ENCODE measurements at regions not wholly inside any gene's neighbourhood (a gene's known extent, or its start where the extent isn't known, plus 50 kb on each side); places are given as distances from the start of the nearest gene placed in this dataset.

- ChIA-PET POLR2A (no interaction called here), CTCF (no interaction called here)
- no peak for TF ChIP-seq KDM1A (IDR thresholded peaks at IDR 0.05; ENCODE audit: low read depth)
- no peak for TF ChIP-seq POLR2AphosphoS2 (conservative IDR thresholded peaks at IDR 0.05; ENCODE audit: low read length)
- no peak for TF ChIP-seq REST (IDR thresholded peaks at IDR 0.05)
- no peak for TF ChIP-seq CBX2 (IDR thresholded peaks at IDR 0.05; ENCODE audit: borderline replicate concordance, low read depth)
- no peak for TF ChIP-seq RCOR1 (IDR thresholded peaks at IDR 0.05; ENCODE audit: low read depth, low read length)
- no peak for TF ChIP-seq MAZ (IDR thresholded peaks at IDR 0.05; ENCODE audit: borderline replicate concordance, low read depth, low read length)
- no peak for FAIRE-seq
- H3K4me1 ChIP-seq = no peaks in the 10 kb centered on the region
- ATAC-seq = no peak
- H3K4me3 ChIP-seq = no peak overlapping the region
- 0% methylated on average over 5 of the region's 5 CpGs for WGBS (ENCODE audit: missing lambda C conversion rate)
- no peaks in the 10 kb centered on the region for H3K9me3 ChIP-seq
- no peak for DNase-seq (ENCODE audit: low read depth in 1 of 2, low spot score in 1 of 2)
- H3K27ac ChIP-seq = no peak overlapping the region
- H3K4me2 ChIP-seq = no peak overlapping the region
Observed at GRCh38 chr14:40003773-40004172, 571.5 kb upstream of the FBXO33 start.

- FAIRE-seq (no peak), DNase-seq (ENCODE audit: low read depth in 1 of 2, low spot score in 1 of 2) (no peak), ATAC-seq (no peak)
- CTCF ChIA-PET = no interaction called here
- H3K27ac ChIP-seq = no peak overlapping the region
- no peak overlapping the region for H3K4me2 ChIP-seq
- H3K4me3 ChIP-seq = no peak overlapping the region
- WGBS (ENCODE audit: missing lambda C conversion rate) = 10% methylated on average over 6 of the region's 6 CpGs
- POLR2A ChIA-PET = interaction anchor here (0.6 kb wide), 1 partner anchor 541 kb away, joined by 7 read pairs; no protein-coding TSS in a partner anchor
- no peaks in the 10 kb centered on the region for H3K4me1 ChIP-seq
- no peaks in the 10 kb centered on the region for H3K9me3 ChIP-seq
- no peak for TF ChIP-seq PHF8 (IDR thresholded peaks at IDR 0.05; ENCODE audit: borderline replicate concordance, low read depth)
- TF ChIP-seq SMC3 (IDR thresholded peaks at IDR 0.05) = no peak
- no peak for TF ChIP-seq BHLHE40 (IDR thresholded peaks at IDR 0.05; ENCODE audit: low read depth, low read length)
- no peak for TF ChIP-seq TP53 (CRISPR knock-in tag; IDR thresholded peaks at IDR 0.05)
Observed at GRCh38 chr14:39998854-39999253, 566.6 kb upstream of the FBXO33 start.

GRCh38 chr14:39998114-39998513, 565.9 kb upstream of the FBXO33 start:
- 22% methylated on average over 2 of the region's 2 CpGs for WGBS (ENCODE audit: missing lambda C conversion rate)
- no peak overlapping the region for H3K4me2 ChIP-seq
- TF ChIP-seq RARB (CRISPR knock-in tag; IDR thresholded peaks at IDR 0.05) (no peak), MAFK (IDR thresholded peaks at IDR 0.05; ENCODE audit: partially characterized antibody) (peak; percentile 64)
- POLR2A ChIA-PET = no interaction called here
- ATAC-seq (no peak), FAIRE-seq (no peak), DNase-seq (ENCODE audit: low read depth in 1 of 2, low spot score in 1 of 2) (no peak)
- no peaks in the 10 kb centered on the region for H3K9me3 ChIP-seq
- no peak overlapping the region for H3K4me3 ChIP-seq
- CTCF ChIA-PET = no interaction called here
- no peak overlapping the region for H3K27ac ChIP-seq
- H3K4me1 ChIP-seq = no peaks in the 10 kb centered on the region

GRCh38 chr14:39991041-39991440, 558.8 kb upstream of the FBXO33 start:
- ChIA-PET POLR2A (no interaction called here), CTCF (interaction anchor here (1.1 kb wide), 1 partner anchor 500 kb away, joined by 3 read pairs; no protein-coding TSS in a partner anchor)
- 2% methylated on average over 2 of the region's 2 CpGs for WGBS (ENCODE audit: missing lambda C conversion rate)

More at GRCh38 chr14:39991041-39991440, 558.8 kb upstream of the FBXO33 start:
- no peak for FAIRE-seq
- no peak for ATAC-seq
- H3K27ac ChIP-seq = no peak overlapping the region
- H3K4me1 ChIP-seq = no peaks in the 10 kb centered on the region
- H3K4me3 ChIP-seq = no peak overlapping the region
- no peak for TF ChIP-seq MAZ (IDR thresholded peaks at IDR 0.05; ENCODE audit: borderline replicate concordance, low read depth, low read length)
- TF ChIP-seq REST (IDR thresholded peaks at IDR 0.05) = no peak
- no peak for TF ChIP-seq HES2 (IDR thresholded peaks at IDR 0.05)
- no peak for TF ChIP-seq NFE2L2 (conservative IDR thresholded peaks at IDR 0.05; ENCODE audit: low read length)
- TF ChIP-seq E2F6 (IDR thresholded peaks at IDR 0.05; ENCODE audit: borderline replicate concordance, low read depth) = no peak
- TF ChIP-seq RNF2 (IDR thresholded peaks at IDR 0.05; ENCODE audit: borderline replicate concordance, low read depth) = no peak
- no peak for TF ChIP-seq RARB (CRISPR knock-in tag; IDR thresholded peaks at IDR 0.05)
- TF ChIP-seq KDM1A (IDR thresholded peaks at IDR 0.05; ENCODE audit: low read depth) = no peak
- no peak overlapping the region for H3K4me2 ChIP-seq
- no peaks in the 10 kb centered on the region for H3K9me3 ChIP-seq
- no peak for DNase-seq (ENCODE audit: low read depth in 1 of 2, low spot score in 1 of 2)

All from A549 (cell line).